Heart left ventricle (tissue), 13 donors: ENCODE measurements at regions not wholly inside any gene's neighbourhood (a gene's known extent, or its start where the extent isn't known, plus 50 kb on each side); places are given as distances from the start of the nearest gene placed in this dataset.

Experiments used
- POLR2A ChIP-seq, 2 donors: fragments of 450-650 bp; IDR thresholded peaks; one replicate each; pipeline ENCODE4 v1.6.1; 2017; ENCODE audit warnings: antibody characterized with exemption in 2 of 2, mild to moderate bottlenecking in 2 of 2, moderate library complexity in 2 of 2
- TF ChIP-seq, protein P1 (sequence below), 12 donors: fragments of 200-600 bp; sonication (generic) in 4 of 12; IDR thresholded peaks; one replicate each; pipeline versions ENCODE4 v1.5.0 to v1.8.0; 2018 to 2022; ENCODE audit warnings: antibody characterized with exemption in 12 of 12, mild to moderate bottlenecking in 5 of 12
- donor health status: ischemic (EF 13 %, LVEDD 7.1; RV severe dilation, severe dysfunction).
- donor health status: DM: no; HTN: yes; CAD: no.
- donor health status: DM: no; HTN: no; CAD: no.
- donor health status: ischemic (EF 25% LVEDD 6.9; RV normal size, moderate dysfunction).
- donor health status: ischemic (EF 25% LVEDD 5.7; RV mildly dilated, moderate dysfunction).
- donor health status: ischemic (EF 35%, LVEDD 5.7; RV mildly dilated, moderate dysfunction).
- donor health status: nonischemic (EF 11% LVEDD 7.7; RV severe dilation, severe dysfunction).
- donor health status: DM: yes; HTN: yes; CAD: no.
- donor health status: PGD.
- donor health status: ischemic (EF 29% LVEDD 5.4; RV normal size, mild dysfunction).
- donor health status: nonischemic (EF 23%, LVEDD 6.1; RV moderate dilation, normal function).

DNA sequence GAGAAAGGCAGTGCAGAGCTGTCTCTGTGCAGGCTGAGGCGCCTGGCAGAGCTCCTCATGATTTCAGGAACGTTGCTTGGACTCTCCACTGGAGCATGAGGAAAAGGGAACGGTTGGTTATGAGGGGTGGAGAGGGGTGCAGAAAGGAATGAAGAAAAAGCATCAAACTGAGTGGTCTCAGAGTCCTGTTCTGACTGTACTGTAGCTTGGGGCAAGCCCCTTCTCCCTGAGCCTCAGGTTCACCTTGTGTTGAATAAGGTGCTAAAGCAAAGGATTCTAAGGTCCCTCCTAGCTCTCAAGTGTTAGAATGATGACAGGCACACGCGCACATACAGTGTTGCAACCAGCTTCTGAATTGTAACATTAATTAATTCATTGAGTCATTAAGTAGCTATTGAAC lies 125.2 kb upstream of the PARP11 start:
- TF ChIP-seq, protein P1, sequence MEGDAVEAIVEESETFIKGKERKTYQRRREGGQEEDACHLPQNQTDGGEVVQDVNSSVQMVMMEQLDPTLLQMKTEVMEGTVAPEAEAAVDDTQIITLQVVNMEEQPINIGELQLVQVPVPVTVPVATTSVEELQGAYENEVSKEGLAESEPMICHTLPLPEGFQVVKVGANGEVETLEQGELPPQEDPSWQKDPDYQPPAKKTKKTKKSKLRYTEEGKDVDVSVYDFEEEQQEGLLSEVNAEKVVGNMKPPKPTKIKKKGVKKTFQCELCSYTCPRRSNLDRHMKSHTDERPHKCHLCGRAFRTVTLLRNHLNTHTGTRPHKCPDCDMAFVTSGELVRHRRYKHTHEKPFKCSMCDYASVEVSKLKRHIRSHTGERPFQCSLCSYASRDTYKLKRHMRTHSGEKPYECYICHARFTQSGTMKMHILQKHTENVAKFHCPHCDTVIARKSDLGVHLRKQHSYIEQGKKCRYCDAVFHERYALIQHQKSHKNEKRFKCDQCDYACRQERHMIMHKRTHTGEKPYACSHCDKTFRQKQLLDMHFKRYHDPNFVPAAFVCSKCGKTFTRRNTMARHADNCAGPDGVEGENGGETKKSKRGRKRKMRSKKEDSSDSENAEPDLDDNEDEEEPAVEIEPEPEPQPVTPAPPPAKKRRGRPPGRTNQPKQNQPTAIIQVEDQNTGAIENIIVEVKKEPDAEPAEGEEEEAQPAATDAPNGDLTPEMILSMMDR (IDR thresholded peaks at IDR 0.05), result no peak
- no peak for TF ChIP-seq POLR2A (IDR thresholded peaks at IDR 0.05)
